IMR-90 (cell line): ENCODE measurements at regions not wholly inside any gene's neighbourhood (a gene's known extent, or its start where the extent isn't known, plus 50 kb on each side); places are given as distances from the start of the nearest gene placed in this dataset.

Experiments used
- ATAC-seq: fragments of 200-7000 bp; cut with Tn5 transposase; 2 replicates; pipeline ENCODE4 v1.9.1; 2020; ENCODE audit warnings: low read depth, mild to moderate bottlenecking, moderate library complexity
- BruUV-seq: library from RNA; stranded (reverse); fragments of 400-500 nt; replicated peaks from 2 replicates; lab custom pipeline; 2021; lab: Mats Ljungman, UMichigan
- CTCF ChIA-PET: fragments of 300-600 bp; formaldehyde crosslinking; extraction: SDS; loops from one replicate; lab custom pipeline; 2021; ENCODE audit warnings: antibody characterized with exemption; lab: Yijun Ruan, JAX
- POLR2A ChIA-PET: fragments of 300-600 bp; sonication (Branson Sonifier 250); formaldehyde crosslinking; loops from one replicate; lab custom pipeline; 2022; ENCODE audit warnings: antibody characterized with exemption; ENCODE audit not compliant: unreplicated experiment; lab: Charles Lee
- DNase-seq: peaks from one replicate; pipeline ENCODE4 v3.0.0; 2013
- H2AFZ ChIP-seq: replicated peaks from 2 replicates; pipeline ENCODE3; 2013; ENCODE audit warnings: low read length, mild to moderate bottlenecking; ENCODE audit not compliant: poor library complexity
- H2AK5ac ChIP-seq: 2 replicates; pipeline ENCODE4 v1.6.1; 2013; ENCODE audit warnings: low read depth, low read length, inconsistent platforms
- H2AK9ac ChIP-seq: replicated peaks from 2 replicates; pipeline ENCODE3; 2013; ENCODE audit warnings: mild to moderate bottlenecking, low read depth, low read length, moderate library complexity; ENCODE audit not compliant: poor library complexity
- H2BK120ac ChIP-seq: 2 replicates; pipeline ENCODE4 v1.6.1; 2013; ENCODE audit warnings: low read depth, low read length, inconsistent platforms
- H2BK15ac ChIP-seq: 3 replicates; pipeline ENCODE4 v1.6.1; 2013; ENCODE audit warnings: low read depth, low read length, inconsistent platforms
- H2BK20ac ChIP-seq: 2 replicates; pipeline ENCODE4 v1.6.1; 2013; ENCODE audit warnings: low read depth, mild to moderate bottlenecking, inconsistent platforms, low read length, moderate library complexity
- H2BK5ac ChIP-seq: 2 replicates; pipeline ENCODE4 v1.6.1; 2013; ENCODE audit warnings: mild to moderate bottlenecking, low read depth, low read length, inconsistent platforms; ENCODE audit not compliant: poor library complexity, severe bottlenecking
- H3K14ac ChIP-seq: replicated peaks from 2 replicates; pipeline ENCODE4 v1.6.1; 2013; ENCODE audit warnings: low read depth, low read length, inconsistent platforms
- H3K18ac ChIP-seq: 2 replicates; pipeline ENCODE4 v1.6.1; 2013; ENCODE audit warnings: low read depth, low read length, control low read depth
- H3K23ac ChIP-seq: 2 replicates; pipeline ENCODE4 v1.6.1; 2013; ENCODE audit warnings: low read depth, low read length, inconsistent platforms
- H3K27ac ChIP-seq: 2 replicates; pipeline ENCODE4 v1.5.1; 2013; ENCODE audit warnings: mild to moderate bottlenecking, control low read depth, low read length; ENCODE audit not compliant: insufficient read depth
- H3K27me3 ChIP-seq: 2 replicates; pipeline ENCODE4 v1.6.1; 2013; ENCODE audit warnings: low read length; ENCODE audit not compliant: control insufficient read depth, insufficient read depth
- H3K36me3 ChIP-seq: 2 replicates; pipeline ENCODE4 v1.6.1; 2013; ENCODE audit warnings: low read length, mixed read lengths; ENCODE audit not compliant: control insufficient read depth, insufficient read depth
- H3K4ac ChIP-seq: 2 replicates; pipeline ENCODE4 v1.6.1; 2013; ENCODE audit warnings: low read depth, low read length, inconsistent platforms
- H3K4me1 ChIP-seq: 2 replicates; pipeline ENCODE4 v1.6.1; 2013; ENCODE audit warnings: low read length, mixed read lengths; ENCODE audit not compliant: control insufficient read depth, insufficient read depth
- H3K4me2 ChIP-seq: 2 replicates; pipeline ENCODE4 v1.6.1; 2013; ENCODE audit warnings: low read depth, mild to moderate bottlenecking, control low read depth, low read length, moderate library complexity
- H3K4me3 ChIP-seq: 2 replicates; pipeline ENCODE4 v1.5.1; 2013; ENCODE audit warnings: low read depth, mild to moderate bottlenecking, control low read depth, low read length, moderate library complexity; ENCODE audit not compliant: insufficient read depth
- H3K56ac ChIP-seq: 2 replicates; pipeline ENCODE4 v1.6.1; 2013; ENCODE audit warnings: low read length, inconsistent platforms; ENCODE audit not compliant: insufficient read depth; ENCODE audit errors: extremely low read depth
- H3K79me1 ChIP-seq, 2 experiments: 2 replicates each; pipeline ENCODE4 v1.6.1; 2013; ENCODE audit warnings: low read length in 2 of 2, inconsistent platforms in 1 of 2, low read depth in 1 of 2
- H3K9ac ChIP-seq: 2 replicates; pipeline ENCODE4 v1.6.1; 2013; ENCODE audit warnings: low read depth, low read length, control low read depth
- H3K9me1 ChIP-seq: 2 replicates; pipeline ENCODE4 v1.6.1; 2013; ENCODE audit warnings: low read length, inconsistent platforms; ENCODE audit not compliant: insufficient read depth
- H3K9me3 ChIP-seq: 2 replicates; pipeline ENCODE4 v1.6.1; 2013; ENCODE audit warnings: low read length; ENCODE audit not compliant: control insufficient read depth, insufficient read depth
- H4K20me1 ChIP-seq: 2 replicates; pipeline ENCODE4 v1.6.1; 2013; ENCODE audit warnings: low read length, inconsistent platforms; ENCODE audit not compliant: insufficient read depth
- H4K5ac ChIP-seq: 2 replicates; pipeline ENCODE4 v1.6.1; 2013; ENCODE audit warnings: mild to moderate bottlenecking, low read depth, low read length, control low read depth
- H4K8ac ChIP-seq, 2 experiments: 2 replicates each; pipeline ENCODE4 v1.6.1; 2013; ENCODE audit warnings: low read depth in 2 of 2, low read length in 2 of 2, control low read depth in 1 of 2, inconsistent platforms in 1 of 2
- H4K91ac ChIP-seq: 2 replicates; pipeline ENCODE4 v1.6.1; 2013; ENCODE audit warnings: low read depth, low read length, inconsistent platforms; ENCODE audit not compliant: insufficient read depth
- BHLHE40 ChIP-seq: fragments of 150-350 bp; IDR thresholded peaks from 2 replicates; pipeline ENCODE4 v1.6.1; 2016; ENCODE audit warnings: mild to moderate bottlenecking, low read depth, low read length
- CEBPB ChIP-seq: IDR thresholded peaks from 2 replicates; pipeline ENCODE4 v1.6.1; 2012; ENCODE audit warnings: low read depth, low read length, improper control_type of control experiment
- CHD1 ChIP-seq: IDR thresholded peaks from 2 replicates; pipeline ENCODE4 v1.6.1; 2012; ENCODE audit warnings: low read depth, low read length, improper control_type of control experiment
- CTCF ChIP-seq: conservative IDR thresholded peaks from 2 replicates; pipeline ENCODE4 v1.5.1; 2012; ENCODE audit warnings: mild to moderate bottlenecking, low read depth, low read length, improper control_type of control experiment
- ELK1 ChIP-seq: fragments of 150-350 bp; IDR thresholded peaks from 2 replicates; pipeline ENCODE4 v1.6.1; 2016; ENCODE audit warnings: low read depth, mild to moderate bottlenecking, low read length, moderate library complexity, borderline replicate concordance
- FOS ChIP-seq: fragments of 150-350 bp; IDR thresholded peaks from 2 replicates; pipeline ENCODE4 v1.6.1; 2016; ENCODE audit warnings: low read depth, low read length
- MAFK ChIP-seq: IDR thresholded peaks from 2 replicates; pipeline ENCODE4 v1.6.1; 2012; ENCODE audit warnings: low read depth, low read length, improper control_type of control experiment
- MAZ ChIP-seq: IDR thresholded peaks from 2 replicates; pipeline ENCODE4 v1.6.1; 2012; ENCODE audit warnings: low read depth, mild to moderate bottlenecking, low read length, improper control_type of control experiment, moderate library complexity, borderline replicate concordance
- MXI1 ChIP-seq: IDR thresholded peaks from 2 replicates; pipeline ENCODE4 v1.6.1; 2012; ENCODE audit warnings: low read depth, mild to moderate bottlenecking, low read length, moderate library complexity, borderline replicate concordance
- NFE2L2 ChIP-seq: fragments of 150-350 bp; IDR thresholded peaks from 2 replicates; pipeline ENCODE4 v1.6.1; 2016; ENCODE audit warnings: low read depth, mild to moderate bottlenecking, low read length
- POLR2A ChIP-seq: IDR thresholded peaks from 2 replicates; pipeline ENCODE4 v1.6.1; 2012; ENCODE audit warnings: mild to moderate bottlenecking, low read depth, low read length
- RAD21 ChIP-seq: IDR thresholded peaks from 2 replicates; pipeline ENCODE4 v1.6.1; 2012; ENCODE audit warnings: low read length, improper control_type of control experiment
- RCOR1 ChIP-seq: IDR thresholded peaks from 2 replicates; pipeline ENCODE4 v1.6.1; 2012; ENCODE audit warnings: mild to moderate bottlenecking, low read length, improper control_type of control experiment; ENCODE audit not compliant: insufficient replicate concordance
- RFX5 ChIP-seq: IDR thresholded peaks from 2 replicates; pipeline ENCODE4 v1.8.0; 2012; ENCODE audit warnings: low read depth, mild to moderate bottlenecking, low read length, moderate library complexity
- SMC3 ChIP-seq: fragments of 150-350 bp; IDR thresholded peaks from 2 replicates; pipeline ENCODE4 v1.6.1; 2016; ENCODE audit warnings: low read depth, mild to moderate bottlenecking, antibody characterized with exemption, low read length, moderate library complexity
- USF2 ChIP-seq: fragments of 150-350 bp; IDR thresholded peaks from 2 replicates; pipeline ENCODE4 v1.6.1; 2017; ENCODE audit warnings: mild to moderate bottlenecking, antibody characterized with exemption, low read length, low read depth
- WGBS, 2 experiments: methylation state at CpG; one replicate each; pipeline versions ENCODE4 v1.1.5 to v1.1.7; 2013; ENCODE audit warnings: missing lambda C conversion rate in 2 of 2; ENCODE audit not compliant: insufficient read length in 1 of 2; ENCODE audit errors: extremely low coverage in 2 of 2; 5-methylcytosine and 5-hydroxymethylcytosine counted together
- dilution Hi-C: fragments of 300-500 bp; cut with HindIII; formaldehyde crosslinking; loops from one replicate; pipeline ENCODE4 v1.14.3; 2018; ENCODE audit warnings: low sequenced_read_pairs; ENCODE audit not compliant: unreplicated experiment
- in situ Hi-C: fragments of 300-500 bp; cut with MboI; formaldehyde crosslinking; loops from 3 replicates; pipeline ENCODE4 v1.14.3; 2019; ENCODE audit warnings: low sequenced_read_pairs, inconsistent platforms, mixed read lengths
- intact Hi-C: fragments of 100-400 bp; cut with micrococcal nuclease; formaldehyde crosslinking; loops from 2 replicates; pipeline ENCODE4 v1.10.0; 2022

GRCh38 chr3:153320585-153321128, 158.6 kb downstream of the RAP2B start:
- TF ChIP-seq MXI1 (no peak), RCOR1 (no peak), MAZ (no peak), BHLHE40 (no peak), MAFK (no peak), CHD1 (no peak), NFE2L2 (no peak), POLR2A (no peak), CTCF (no peak), SMC3 (no peak), FOS (no peak), USF2 (no peak), CEBPB (no peak), ELK1 (no peak), RFX5 (no peak), RAD21 (no peak)
- no peaks in the 10 kb centered on the region for H3K9me1 ChIP-seq
- ChIA-PET CTCF (no interaction called here), POLR2A (no interaction called here)
- H3K9ac ChIP-seq = no peak overlapping the region
- no peaks in the 10 kb centered on the region for H3K4me1 ChIP-seq
- H3K36me3 ChIP-seq = no peaks in the 10 kb centered on the region
- H3K4me2 ChIP-seq = no peak overlapping the region
- dilution Hi-C loops (no loop called here), intact Hi-C loops (no loop called here), in situ Hi-C loops (no loop called here)
- H3K4ac ChIP-seq = no peak overlapping the region
- no peaks in the 10 kb centered on the region for H3K27me3 ChIP-seq
- H3K79me1 ChIP-seq = no peaks in the 10 kb centered on the region
- DNase-seq = no peak
- no peak overlapping the region for H3K18ac ChIP-seq
- ATAC-seq = no peak
- H3K56ac ChIP-seq = no peak overlapping the region
- no peak overlapping the region for H2AFZ ChIP-seq
- no peak overlapping the region for H4K5ac ChIP-seq
- no peaks in the 10 kb centered on the region for H3K9me3 ChIP-seq
- no TSS peak for BruUV-seq
- no peaks in the 10 kb centered on the region for H4K20me1 ChIP-seq
- no peak overlapping the region for H2AK9ac ChIP-seq
- H2AK5ac ChIP-seq = no peak overlapping the region
- H2BK15ac ChIP-seq = no peak overlapping the region
- no peak overlapping the region for H2BK20ac ChIP-seq
- H3K14ac ChIP-seq = no peak overlapping the region
- H2BK120ac ChIP-seq = no peak overlapping the region
- H4K8ac ChIP-seq = no peak overlapping the region
- no peak overlapping the region for H3K27ac ChIP-seq
- H3K23ac ChIP-seq = no peak overlapping the region
- no peak overlapping the region for H4K91ac ChIP-seq
- no CpG with 5 or more reads among the region's 6 CpGs for WGBS, 2 experiments
- H2BK5ac ChIP-seq = no peak overlapping the region
- no peak overlapping the region for H3K4me3 ChIP-seq
